OCI-LY7 (cell line): ENCODE measurements at regions not wholly inside any gene's neighbourhood (a gene's known extent, or its start where the extent isn't known, plus 50 kb on each side); places are given as distances from the start of the nearest gene placed in this dataset.

ENCODE experiments used
- EZH2phosphoT487 ChIP-seq: fragments of 200-600 bp; sonication (generic); IDR thresholded peaks from 2 replicates; pipeline ENCODE4 v1.6.1; 2018; ENCODE audit warnings: low read depth, borderline replicate concordance, mild to moderate bottlenecking, mixed run types, antibody characterized with exemption, low read length, moderate library complexity, mixed read lengths
- TF ChIP-seq, protein P1 (sequence below): fragments of 200-600 bp; sonication (generic); conservative IDR thresholded peaks from 2 replicates; pipeline ENCODE4 v1.5.1; 2014; ENCODE audit warnings: mild to moderate bottlenecking, antibody characterized with exemption, low read length, moderate library complexity, mixed read lengths

DNA sequence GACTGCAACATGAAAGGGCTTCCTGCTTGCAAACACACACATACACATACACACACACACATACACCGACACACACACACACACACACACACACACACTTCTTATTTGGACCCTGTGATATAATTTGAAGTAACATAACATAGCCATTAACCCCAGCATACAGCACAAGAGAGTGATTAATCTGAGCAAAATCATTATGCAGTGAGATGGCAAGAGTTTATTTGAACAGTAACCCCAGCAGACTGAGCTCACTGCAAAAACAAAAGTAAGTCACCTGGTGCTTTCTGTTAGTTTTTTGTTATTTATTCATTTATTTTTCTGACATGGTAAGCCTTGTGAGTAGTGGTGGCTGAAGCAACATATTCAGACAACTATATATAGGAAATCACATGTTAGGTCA lies 93.7 kb downstream of the NOL4 start:
- TF ChIP-seq EZH2phosphoT487 = no peak
- TF ChIP-seq, protein P1, sequence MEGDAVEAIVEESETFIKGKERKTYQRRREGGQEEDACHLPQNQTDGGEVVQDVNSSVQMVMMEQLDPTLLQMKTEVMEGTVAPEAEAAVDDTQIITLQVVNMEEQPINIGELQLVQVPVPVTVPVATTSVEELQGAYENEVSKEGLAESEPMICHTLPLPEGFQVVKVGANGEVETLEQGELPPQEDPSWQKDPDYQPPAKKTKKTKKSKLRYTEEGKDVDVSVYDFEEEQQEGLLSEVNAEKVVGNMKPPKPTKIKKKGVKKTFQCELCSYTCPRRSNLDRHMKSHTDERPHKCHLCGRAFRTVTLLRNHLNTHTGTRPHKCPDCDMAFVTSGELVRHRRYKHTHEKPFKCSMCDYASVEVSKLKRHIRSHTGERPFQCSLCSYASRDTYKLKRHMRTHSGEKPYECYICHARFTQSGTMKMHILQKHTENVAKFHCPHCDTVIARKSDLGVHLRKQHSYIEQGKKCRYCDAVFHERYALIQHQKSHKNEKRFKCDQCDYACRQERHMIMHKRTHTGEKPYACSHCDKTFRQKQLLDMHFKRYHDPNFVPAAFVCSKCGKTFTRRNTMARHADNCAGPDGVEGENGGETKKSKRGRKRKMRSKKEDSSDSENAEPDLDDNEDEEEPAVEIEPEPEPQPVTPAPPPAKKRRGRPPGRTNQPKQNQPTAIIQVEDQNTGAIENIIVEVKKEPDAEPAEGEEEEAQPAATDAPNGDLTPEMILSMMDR = no peak
